Spleen (tissue), 11 donors: ENCODE measurements at regions not wholly inside any gene's neighbourhood (a gene's known extent, or its start where the extent isn't known, plus 50 kb on each side); places are given as distances from the start of the nearest gene placed in this dataset.

Source experiments
- DNase-seq: peaks from one replicate; pipeline ENCODE4 v3.0.0-alpha.2; 2020
- H3K27ac ChIP-seq, 8 donors: fragments of 200-600 bp; sonication (generic) in 7 of 8; 1 replicate in 4 of 8; 2 replicates in 4 of 8; pipeline versions ENCODE4 v1.5.0 to v1.8.0; 2016 to 2021; ENCODE audit warnings: inconsistent platforms in 4 of 8, mild to moderate bottlenecking in 4 of 8, moderate library complexity in 1 of 8
- H3K27me3 ChIP-seq, 7 donors: fragments of 200-600 bp; sonication (generic) in 6 of 7; replicated peaks in 1 of 7; 1 replicate in 4 of 7; 2 replicates in 3 of 7; pipeline versions ENCODE4 v1.5.0 to v1.8.0; 2016 to 2021; ENCODE audit warnings: inconsistent platforms in 3 of 7, mild to moderate bottlenecking in 1 of 7
- H3K36me3 ChIP-seq, 6 donors: fragments of 200-600 bp; sonication (generic) in 5 of 6; 1 replicate in 4 of 6; 2 replicates in 2 of 6; pipeline versions ENCODE4 v1.5.0 to v1.8.0; 2016 to 2021; ENCODE audit warnings: inconsistent platforms in 2 of 6
- H3K4me1 ChIP-seq, 6 donors: fragments of 200-600 bp; sonication (generic) in 5 of 6; 1 replicate in 3 of 6; 2 replicates in 3 of 6; pipeline versions ENCODE4 v1.5.0 to v1.8.0; 2016 to 2021; ENCODE audit warnings: inconsistent platforms in 3 of 6
- H3K4me3 ChIP-seq, 8 donors: fragments of 200-600 bp; sonication (generic) in 7 of 8; 1 replicate in 4 of 8; 2 replicates in 4 of 8; pipeline versions ENCODE4 v1.5.0 to v1.8.0; 2016 to 2021; ENCODE audit warnings: inconsistent platforms in 4 of 8, mild to moderate bottlenecking in 4 of 8, moderate library complexity in 2 of 8
- H3K9me3 ChIP-seq, 8 donors: fragments of 200-600 bp; sonication (generic) in 7 of 8; 1 replicate in 4 of 8; 2 replicates in 4 of 8; pipeline versions ENCODE4 v1.5.0 to v1.8.0; 2016 to 2021; ENCODE audit warnings: inconsistent platforms in 4 of 8
- CTCF ChIP-seq, 11 experiments: fragments of 200-600 bp in 7 of 11; fragments of 450-650 bp in 4 of 11; sonication (generic) in 4 of 11; IDR thresholded peaks in 8 of 11; conservative IDR thresholded peaks in 3 of 11; 1 replicate in 7 of 11; 2 replicates in 4 of 11; pipeline versions ENCODE4 v1.4.0 to v1.8.0; 2016 to 2021; ENCODE audit warnings: antibody characterized with exemption in 11 of 11, inconsistent platforms in 4 of 11, mild to moderate bottlenecking in 1 of 11
- POLR2A ChIP-seq, 3 donors: fragments of 450-650 bp; IDR thresholded peaks; one replicate each; pipeline ENCODE4 v1.5.1; 2017; ENCODE audit warnings: antibody characterized with exemption in 3 of 3, mild to moderate bottlenecking in 1 of 3
- POLR2AphosphoS5 ChIP-seq, 3 donors: sonication (generic); formaldehyde crosslinking; IDR thresholded peaks; one replicate each; pipeline ENCODE4 v1.5.1; 2017; ENCODE audit warnings: antibody characterized with exemption in 3 of 3
- WGBS, 5 donors: extraction: QIAGEN DNeasy Blood & Tissue Kit in 3 of 5; methylation state at CpG; one replicate each; pipeline versions ENCODE4 v1.1.5 to v1.1.7; 2013 to 2018; 5-methylcytosine and 5-hydroxymethylcytosine counted together
- intact Hi-C: fragments of 100-400 bp; cut with DNase I; formaldehyde crosslinking; loops from one replicate; pipeline ENCODE4 v1.15.0; 2023; ENCODE audit warnings: low total_unique reads
- donor health status: healthy with polysubstance abuse.
- donor health status: DM: no; HTN: no; CAD: no; lungs with moderate emphysema.
- donor health status: DM: no; HTN: no; CAD: no.
- donor health status: Bipolar disorder and iron deficiency.
- donor health status: healthy.
- donor health status: DM: no; HTN: no; CAD: no.
- donor health status: DM: yes; HTN: yes; CAD: no.

GRCh38 chr5:158050421-158050820 lies 191.5 kb upstream of the CLINT1 start:
- Histone ChIP-seq H3K27me3 (peaks cover 0 to 32% (median 0%) of the 10 kb centered on the region in 7 donors), H3K4me3 (no peak overlapping the region), H3K4me1 (no peaks in the 10 kb centered on the region), H3K9me3 (no peaks in the 10 kb centered on the region), H3K27ac (no peak overlapping the region), H3K36me3 (no peaks in the 10 kb centered on the region)
- WGBS, 5 donors, result 58 to 76% (median 68%) methylated on average over 2 of the region's 2 CpGs
- no peak for TF ChIP-seq POLR2AphosphoS5 (IDR thresholded peaks at IDR 0.05)
- TF ChIP-seq CTCF (IDR thresholded peaks at IDR 0.05 in 8 of 11, conservative IDR thresholded peaks at IDR 0.05 in 3 of 11), result no peak
- TF ChIP-seq POLR2A (IDR thresholded peaks at IDR 0.05), result no peak
- no peak for DNase-seq
- intact Hi-C loops, result no loop called here

GRCh38 chr5:158049459-158049858 lies 190.5 kb upstream of the CLINT1 start:
- no peak for DNase-seq
- H3K4me1 ChIP-seq, result no peaks in the 10 kb centered on the region
- TF ChIP-seq POLR2AphosphoS5 (IDR thresholded peaks at IDR 0.05) (no peak), CTCF (IDR thresholded peaks at IDR 0.05 in 8 of 11, conservative IDR thresholded peaks at IDR 0.05 in 3 of 11) (no peak), POLR2A (IDR thresholded peaks at IDR 0.05) (no peak)
- intact Hi-C loops, result no loop called here
- no peak overlapping the region for H3K27ac ChIP-seq
- WGBS, 5 donors, result 38 to 53% (median 47%) methylated on average over 1 of the region's 1 CpG
- peaks cover 0 to 23% (median 0%) of the 10 kb centered on the region in 7 donors for H3K27me3 ChIP-seq
- H3K9me3 ChIP-seq, result peaks cover 0 to 4% (median 0%) of the 10 kb centered on the region in 8 donors
- no peak overlapping the region for H3K4me3 ChIP-seq
- H3K36me3 ChIP-seq, result no peaks in the 10 kb centered on the region

DNA sequence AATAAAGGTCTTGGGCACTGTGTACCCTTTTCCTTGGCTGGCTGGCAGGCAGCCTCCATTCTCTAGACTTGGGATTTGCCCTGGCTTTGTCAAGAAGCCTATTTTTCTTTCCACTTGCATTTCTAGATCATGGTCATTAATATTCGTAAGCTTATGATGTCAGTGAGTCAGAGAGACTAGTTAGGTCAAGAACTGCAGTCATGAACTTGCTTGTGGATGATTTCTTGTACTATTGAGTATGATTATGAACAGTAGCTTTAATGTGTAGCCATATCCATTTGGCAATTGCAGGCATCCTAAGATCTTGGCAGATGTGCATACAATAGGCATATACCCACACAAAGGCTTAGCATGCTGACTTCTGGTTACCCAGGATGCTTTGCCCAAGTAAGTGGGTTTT lies 186.8 kb upstream of the CLINT1 start:
- H3K27me3 ChIP-seq, result peaks cover 0 to 11% (median 0%) of the 10 kb centered on the region in 7 donors
- peaks cover 0 to 5% (median 0%) of the 10 kb centered on the region in 8 donors for H3K9me3 ChIP-seq
- H3K4me3 ChIP-seq, result no peak overlapping the region
- intact Hi-C loops, result no loop called here
- H3K4me1 ChIP-seq, result no peaks in the 10 kb centered on the region
- H3K27ac ChIP-seq, result no peak overlapping the region
- no peaks in the 10 kb centered on the region for H3K36me3 ChIP-seq
- TF ChIP-seq CTCF (IDR thresholded peaks at IDR 0.05 in 8 of 11, conservative IDR thresholded peaks at IDR 0.05 in 3 of 11), result no peak
- TF ChIP-seq POLR2A (IDR thresholded peaks at IDR 0.05), result no peak
- no peak for TF ChIP-seq POLR2AphosphoS5 (IDR thresholded peaks at IDR 0.05)
- WGBS, 5 donors, result 78 to 98% (median 88%) methylated on average over 1 of the region's 1 CpG
- DNase-seq, result no peak

DNA sequence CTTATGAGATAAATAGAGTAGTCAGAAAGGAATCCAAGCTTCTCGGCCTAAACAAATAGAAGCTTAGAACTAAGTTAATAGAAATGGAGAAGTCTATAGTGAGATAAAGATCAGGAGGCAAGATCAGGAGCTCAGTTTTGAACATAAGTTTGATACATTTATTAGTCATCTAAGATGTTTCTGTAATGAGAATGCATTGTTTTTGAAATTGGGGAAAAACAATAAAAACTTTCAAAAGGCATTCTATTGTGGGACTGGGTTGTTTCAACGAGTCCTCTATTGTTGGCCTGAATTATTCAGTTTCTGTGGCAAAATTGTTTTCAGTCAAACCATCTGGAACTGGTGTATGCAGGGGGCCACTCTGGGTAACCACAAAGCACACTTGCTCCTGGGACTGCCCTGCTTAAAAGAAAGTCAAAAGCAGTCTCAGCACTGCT lies 181.0 kb upstream of the CLINT1 start:
- peaks cover 0 to 25% (median 10%) of the 10 kb centered on the region in 8 donors for H3K9me3 ChIP-seq
- no peaks in the 10 kb centered on the region for H3K36me3 ChIP-seq
- H3K27ac ChIP-seq, result no peak overlapping the region
- H3K4me1 ChIP-seq, result no peaks in the 10 kb centered on the region
- intact Hi-C loops, result no loop called here
- no peaks in the 10 kb centered on the region for H3K27me3 ChIP-seq
- DNase-seq, result no peak
- TF ChIP-seq CTCF (IDR thresholded peaks at IDR 0.05 in 8 of 11, conservative IDR thresholded peaks at IDR 0.05 in 3 of 11) (no peak), POLR2A (IDR thresholded peaks at IDR 0.05) (no peak), POLR2AphosphoS5 (IDR thresholded peaks at IDR 0.05) (no peak)
- WGBS, 5 donors, result 39 to 60% (median 44%) methylated on average over 2 of the region's 2 CpGs
- no peak overlapping the region for H3K4me3 ChIP-seq
